Ureter (tissue), 1 donor: ENCODE measurements at regions not wholly inside any gene's neighbourhood (a gene's known extent, or its start where the extent isn't known, plus 50 kb on each side); places are given as distances from the start of the nearest gene placed in this dataset.

ENCODE experiments used
- DNase-seq: peaks from one replicate; pipeline ENCODE4 v3.0.0-alpha.2; 2020; ENCODE audit warnings: low spot score
- donor health status: DM: yes; HTN: yes; CAD: no.

- DNase-seq: no peak
Measured at GRCh38 chr4:178412455-178412854, 970.2 kb upstream of the AGA start.

GRCh38 chr4:178414042-178414441 lies 971.8 kb upstream of the AGA start:
- DNase-seq: no peak

GRCh38 chr4:178414881-178415446 lies 972.7 kb upstream of the AGA start:
- no peak for DNase-seq

- no peak for DNase-seq
Measured at GRCh38 chr4:178415925-178416324, 973.7 kb upstream of the AGA start.

- no peak for DNase-seq
Measured at GRCh38 chr4:178423366-178423765, 981.1 kb upstream of the AGA start.

- no peak for DNase-seq
Measured at GRCh38 chr4:178426871-178427270, 984.6 kb upstream of the AGA start.

- DNase-seq: no peak
Measured at GRCh38 chr4:178427663-178428062, 985.4 kb upstream of the AGA start.

- DNase-seq: no peak
Measured at GRCh38 chr4:178448372-178449035, 1006.3 kb upstream of the AGA start.

- no peak for DNase-seq
Measured at GRCh38 chr4:178450614-178451013, 1008.4 kb upstream of the AGA start.

GRCh38 chr4:178453057-178453456 lies 1010.8 kb upstream of the AGA start:
- DNase-seq: no peak

- DNase-seq: no peak
Measured at GRCh38 chr4:178457286-178457685, 1015.0 kb upstream of the AGA start.

GRCh38 chr4:178462710-178463109 lies 1020.5 kb upstream of the AGA start:
- DNase-seq: no peak

GRCh38 chr4:178463747-178464146 lies 1021.5 kb upstream of the AGA start:
- no peak for DNase-seq

GRCh38 chr4:178470996-178471784 lies 1029.0 kb upstream of the AGA start:
- DNase-seq: no peak

GRCh38 chr4:178471994-178472393 lies 1029.8 kb upstream of the AGA start:
- no peak for DNase-seq

GRCh38 chr4:178480105-178480504 lies 1037.9 kb upstream of the AGA start:
- DNase-seq: no peak

- DNase-seq: no peak
Measured at GRCh38 chr4:178480881-178481280, 1038.6 kb upstream of the AGA start.

- DNase-seq: no peak
Measured at GRCh38 chr4:178481564-178481963, 1039.3 kb upstream of the AGA start.

- DNase-seq: no peak
Measured at GRCh38 chr4:178523038-178523437, 1080.8 kb upstream of the AGA start.

- no peak for DNase-seq
Measured at GRCh38 chr4:178535939-178536579, 1093.8 kb upstream of the AGA start.

GRCh38 chr4:178553201-178553600 lies 1111.0 kb upstream of the AGA start:
- DNase-seq: no peak

- DNase-seq: no peak
Measured at GRCh38 chr4:178554352-178554751, 1112.1 kb upstream of the AGA start.

GRCh38 chr4:178556796-178557195 lies 1114.6 kb upstream of the AGA start:
- no peak for DNase-seq
